ENCODE measurements at regions not wholly inside any gene's neighbourhood (a gene's known extent, or its start where the extent isn't known, plus 50 kb on each side); places are given as distances from the start of the nearest gene placed in this dataset.

- H2AFZ ChIP-seq (ENCODE audit: low read length) = no peak overlapping the region
- no peaks in the 10 kb centered on the region for H4K20me1 ChIP-seq (ENCODE audit: control insufficient read depth, insufficient read depth, insufficient read length)
- H4K5ac ChIP-seq (ENCODE audit: insufficient read length, low read depth, low read length) = no peak overlapping the region
- Mint-ChIP-seq H3K27ac (peak overlapping the region; percentile 11 to 80 (median 29); a peak in 6 of 7 replicates), H3K4me3 (no peak overlapping the region; a peak in 1 of 5 replicates), H3K4me1 (peaks cover 28 to 30% of the 10 kb centered on the region in 2 experiments), H3K27me3 (ENCODE audit: low read depth) (no peaks in the 10 kb centered on the region), H3K9me3 (no peaks in the 10 kb centered on the region), H3K36me3 (ENCODE audit: insufficient read depth in 1 of 3, low read depth in 3 of 3) (no peaks in the 10 kb centered on the region)
- no peak overlapping the region for H3K27ac ChIP-seq (ENCODE audit: insufficient read length, low read depth, low read length)
- H3K9me3 ChIP-seq (ENCODE audit: control insufficient read depth, low read depth, low read length) = no peaks in the 10 kb centered on the region
- H2BK20ac ChIP-seq (ENCODE audit: low read depth, low read length, poor library complexity, severe bottlenecking) = no peak overlapping the region
- H3K9ac ChIP-seq (ENCODE audit: extremely low read depth, insufficient read length, low read length) = no peak overlapping the region
- no peak overlapping the region for H2BK12ac ChIP-seq (ENCODE audit: insufficient read length, low read depth, low read length)
- H2BK5ac ChIP-seq (ENCODE audit: insufficient read length, low read length) = no peak overlapping the region
- peaks cover 5% of the 10 kb centered on the region; the same call in 1 of the 2 replicates for H3K79me2 ChIP-seq (ENCODE audit: insufficient read depth, low read length)
- no peak overlapping the region for H4K8ac ChIP-seq (replicated peaks; ENCODE audit: insufficient read length, low read depth, low read length)
- no peak overlapping the region for H3K56ac ChIP-seq (ENCODE audit: insufficient read length, low read depth, low read length)
- no peak overlapping the region for H3K4ac ChIP-seq (ENCODE audit: low read depth, low read length)
- H3K14ac ChIP-seq (ENCODE audit: insufficient read depth, low read length) = no peak overlapping the region
- H3K27me3 ChIP-seq (ENCODE audit: insufficient read depth, low read length) = no peaks in the 10 kb centered on the region
- no peak for TF ChIP-seq CTCF (conservative IDR thresholded peaks at IDR 0.05)
- no peaks in the 10 kb centered on the region for H3K79me1 ChIP-seq (ENCODE audit: insufficient read depth, low read depth, low read length, poor library complexity, severe bottlenecking)
- no CpG with 5 or more reads among the region's 4 CpGs for WGBS (ENCODE audit: extremely low coverage, insufficient read length, low lambda C conversion rate)
- H3K23ac ChIP-seq (ENCODE audit: insufficient read length, low read depth, low read length) = no peak overlapping the region
- H3K4me2 ChIP-seq (ENCODE audit: insufficient read depth, insufficient read length, low read length) = no peak overlapping the region
- no peak overlapping the region for H4K91ac ChIP-seq (ENCODE audit: insufficient read length, low read depth, low read length)
- H3K23me2 ChIP-seq (ENCODE audit: insufficient read length, low read depth, low read length, poor library complexity, severe bottlenecking) = no peaks in the 10 kb centered on the region
- no peak overlapping the region for H2AK5ac ChIP-seq (ENCODE audit: insufficient read length, low read length)
- no peak overlapping the region for H3T11ph ChIP-seq (ENCODE audit: low read length)
- H2BK120ac ChIP-seq (ENCODE audit: low read depth, low read length, poor library complexity, severe bottlenecking) = no peak overlapping the region
- no peak overlapping the region for H3K18ac ChIP-seq (ENCODE audit: insufficient read length, low read depth, low read length)
- no peak overlapping the region for H2BK15ac ChIP-seq (ENCODE audit: low read depth, low read length)
- DNase-seq = no peak
- peaks cover 12% of the 10 kb centered on the region; the same call in 1 of the 2 replicates for H3K4me1 ChIP-seq (ENCODE audit: insufficient read depth, low read length)
These were observed 67.0 kb upstream of the DST start for GRCh38 chr6:56709650-56710049.
